NCI-H1417 (cell line): ENCODE measurements at regions not wholly inside any gene's neighbourhood (a gene's known extent, or its start where the extent isn't known, plus 50 kb on each side); places are given as distances from the start of the nearest gene placed in this dataset.

ENCODE experiments used
- DNase-seq, 3 experiments: peaks; one replicate each; lab custom pipeline; 2025; lab: John Stamatoyannopoulos, UW

GRCh38 chr7:26458466-26459145 lies 166.9 kb downstream of the SNX10 start:
- DNase-seq: no peak

GRCh38 chr7:26459540-26460193 lies 168.0 kb downstream of the SNX10 start:
- DNase-seq: no peak

- DNase-seq: no peak
Measured at GRCh38 chr7:26460351-26461085, 168.9 kb downstream of the SNX10 start.

GRCh38 chr7:26461518-26461917 lies 169.9 kb downstream of the SNX10 start:
- DNase-seq: no peak

- DNase-seq: no peak
Measured at GRCh38 chr7:26466007-26466406, 174.3 kb downstream of the SNX10 start.

- no peak for DNase-seq
Measured at GRCh38 chr7:26467104-26467503, 175.4 kb downstream of the SNX10 start.

GRCh38 chr7:26467541-26467940 lies 175.9 kb downstream of the SNX10 start:
- DNase-seq: no peak

GRCh38 chr7:26468625-26469024 lies 177.0 kb downstream of the SNX10 start:
- no peak for DNase-seq

- no peak for DNase-seq
Measured at GRCh38 chr7:26469188-26469587, 177.5 kb downstream of the SNX10 start.

GRCh38 chr7:26470691-26471090 lies 179.0 kb downstream of the SNX10 start:
- no peak for DNase-seq

- DNase-seq: no peak
Measured at GRCh38 chr7:26471306-26472075, 179.8 kb downstream of the SNX10 start.

GRCh38 chr7:26472971-26473370 lies 181.3 kb downstream of the SNX10 start:
- no peak for DNase-seq

GRCh38 chr7:26476271-26476670 lies 184.6 kb downstream of the SNX10 start:
- DNase-seq: no peak

GRCh38 chr7:26477381-26477990 lies 185.8 kb downstream of the SNX10 start:
- no peak for DNase-seq

GRCh38 chr7:26478550-26478949 lies 186.9 kb downstream of the SNX10 start:
- DNase-seq: no peak

GRCh38 chr7:26479581-26479980 lies 187.9 kb downstream of the SNX10 start:
- DNase-seq: no peak

GRCh38 chr7:26480156-26480555 lies 188.5 kb downstream of the SNX10 start:
- DNase-seq: peak in 1 of 3 experiments; percentile 28

GRCh38 chr7:26482927-26483326 lies 191.3 kb downstream of the SNX10 start:
- peak in 2 of 3 experiments; percentile 43 to 47 for DNase-seq

GRCh38 chr7:26483843-26484242 lies 192.2 kb downstream of the SNX10 start:
- no peak for DNase-seq

GRCh38 chr7:26485367-26485934 lies 193.8 kb downstream of the SNX10 start:
- DNase-seq: peak in 1 of 3 experiments; percentile 70

- no peak for DNase-seq
Measured at GRCh38 chr7:26486153-26486552, 194.5 kb downstream of the SNX10 start.
